ENCODE measurements at regions not wholly inside any gene's neighbourhood (a gene's known extent, or its start where the extent isn't known, plus 50 kb on each side); places are given as distances from the start of the nearest gene placed in this dataset.

GRCh38 chr13:32938907-32939306 lies 77.3 kb upstream of the KL start:
- TF ChIP-seq CTCF (IDR thresholded peaks at IDR 0.05) = no peak
- TF ChIP-seq EP300 (IDR thresholded peaks at IDR 0.05) = no peak
- TF ChIP-seq POLR2A (IDR thresholded peaks at IDR 0.05) = no peak

Measured in sigmoid colon (tissue), 4 donors.